ENCODE measurements at regions not wholly inside any gene's neighbourhood (a gene's known extent, or its start where the extent isn't known, plus 50 kb on each side); places are given as distances from the start of the nearest gene placed in this dataset.

DNA sequence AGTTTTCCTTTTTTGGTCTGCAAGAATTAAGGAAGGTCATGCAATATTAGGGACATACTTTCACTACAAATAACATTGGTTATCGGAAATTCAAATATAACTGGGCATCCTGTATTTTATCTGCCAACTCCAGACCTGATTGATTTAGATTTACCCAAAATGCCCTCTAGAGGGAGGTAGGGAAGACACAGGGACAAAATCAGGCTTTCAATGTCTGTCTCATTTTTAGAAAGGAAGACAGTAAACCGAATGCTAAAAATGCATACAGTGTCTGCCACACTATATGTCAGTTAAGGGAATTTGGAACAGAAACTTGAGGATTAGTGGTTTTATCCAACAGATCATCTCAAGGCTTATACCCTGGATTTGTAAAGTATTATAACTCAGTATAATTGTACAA, 161.7 kb upstream of the SOX9 start:
- Histone ChIP-seq H3K27me3 (no peaks in the 10 kb centered on the region), H4K20me1 (no peaks in the 10 kb centered on the region), H3K4me1 (no peaks in the 10 kb centered on the region), H3K9ac (no peak overlapping the region), H3K4me3 (no peak overlapping the region), H3K27ac (no peak overlapping the region), H3K9me3 (peaks cover 14% of the 10 kb centered on the region), H3K4me2 (no peak overlapping the region), H3K36me3 (no peaks in the 10 kb centered on the region)
- no peak for TF ChIP-seq Cebpa-rat (IDR thresholded peaks at IDR 0.05)

- H3K4me2 ChIP-seq: no peak overlapping the region
Measured at GRCh38 chr17:71963351-71963750, 157.5 kb upstream of the SOX9 start.

DNA sequence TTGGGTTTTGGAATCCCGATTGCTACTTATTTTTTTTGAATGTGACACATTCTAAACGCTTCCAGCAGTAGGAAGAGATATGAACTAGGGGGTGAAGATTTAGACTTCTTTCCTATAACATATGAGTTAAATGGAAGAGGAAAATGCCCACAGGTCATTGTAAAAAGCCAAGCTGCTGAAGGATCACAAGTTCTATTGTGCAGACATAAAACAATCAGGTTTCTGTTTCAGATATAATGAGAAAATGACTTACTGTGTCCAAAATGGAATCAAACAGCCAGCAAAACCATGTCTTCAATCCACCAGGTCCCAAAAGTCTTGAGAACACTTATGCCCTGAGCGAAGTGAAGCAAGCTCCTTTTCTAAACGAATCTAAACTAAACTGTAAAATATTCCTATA, 157.0 kb upstream of the SOX9 start:
- no peaks in the 10 kb centered on the region for H3K4me1 ChIP-seq
- TF ChIP-seq Cebpa-rat (IDR thresholded peaks at IDR 0.05): no peak
- H3K36me3 ChIP-seq: no peaks in the 10 kb centered on the region
- H3K27me3 ChIP-seq: no peaks in the 10 kb centered on the region
- no peak overlapping the region for H3K4me2 ChIP-seq
- H3K9me3 ChIP-seq: peaks cover 11% of the 10 kb centered on the region
- H3K9ac ChIP-seq: no peak overlapping the region
- H3K4me3 ChIP-seq: no peak overlapping the region
- H3K27ac ChIP-seq: no peak overlapping the region
- H4K20me1 ChIP-seq: no peaks in the 10 kb centered on the region

More at GRCh38 chr17:71963351-71963750, 157.5 kb upstream of the SOX9 start:
- no peaks in the 10 kb centered on the region for H4K20me1 ChIP-seq
- H3K4me3 ChIP-seq: no peak overlapping the region
- TF ChIP-seq Cebpa-rat (IDR thresholded peaks at IDR 0.05): no peak
- no peak overlapping the region for H3K27ac ChIP-seq
- no peaks in the 10 kb centered on the region for H3K4me1 ChIP-seq
- H3K27me3 ChIP-seq: no peaks in the 10 kb centered on the region
- H3K9ac ChIP-seq: no peak overlapping the region
- peaks cover 11% of the 10 kb centered on the region for H3K9me3 ChIP-seq
- no peaks in the 10 kb centered on the region for H3K36me3 ChIP-seq

- no peak overlapping the region for H3K4me3 ChIP-seq
- no peak overlapping the region for H3K4me2 ChIP-seq
- no peak for TF ChIP-seq Cebpa-rat (IDR thresholded peaks at IDR 0.05)
- no peaks in the 10 kb centered on the region for H3K4me1 ChIP-seq
- H3K27ac ChIP-seq: no peak overlapping the region
- H3K36me3 ChIP-seq: no peaks in the 10 kb centered on the region
- H3K9ac ChIP-seq: no peak overlapping the region
- H3K9me3 ChIP-seq: peaks cover 11% of the 10 kb centered on the region
- no peaks in the 10 kb centered on the region for H4K20me1 ChIP-seq
- H3K27me3 ChIP-seq: no peaks in the 10 kb centered on the region
Measured at GRCh38 chr17:71964559-71964958, 156.3 kb upstream of the SOX9 start.

DNA sequence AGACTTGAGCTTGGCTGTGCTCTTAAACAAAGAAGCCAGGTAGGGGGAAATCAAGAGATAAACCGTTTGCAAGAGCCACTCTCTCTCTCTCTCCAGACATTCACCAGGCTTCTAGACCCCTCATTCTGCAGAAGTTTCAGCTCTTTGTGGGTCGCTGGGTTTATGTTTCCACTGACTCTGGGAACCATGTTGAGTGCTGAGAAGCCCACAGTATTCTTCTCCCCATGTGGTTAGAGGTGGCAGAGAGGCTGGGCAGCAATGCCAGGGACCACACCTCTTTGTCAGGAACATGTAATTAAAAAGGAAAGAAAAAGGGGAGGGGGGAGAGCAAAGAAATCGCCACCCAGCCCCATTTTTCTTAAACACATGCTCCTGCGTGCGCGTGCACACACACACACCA, 154.8 kb upstream of the SOX9 start:
- Histone ChIP-seq H3K27ac (no peak overlapping the region), H3K9me3 (peaks cover 1% of the 10 kb centered on the region), H3K27me3 (no peaks in the 10 kb centered on the region), H3K36me3 (no peaks in the 10 kb centered on the region), H4K20me1 (no peaks in the 10 kb centered on the region), H3K4me3 (no peak overlapping the region), H3K4me1 (no peaks in the 10 kb centered on the region), H3K4me2 (no peak overlapping the region), H3K9ac (no peak overlapping the region)
- no peak for TF ChIP-seq Cebpa-rat (IDR thresholded peaks at IDR 0.05)

- TF ChIP-seq Cebpa-rat (IDR thresholded peaks at IDR 0.05): no peak
- Histone ChIP-seq H3K4me3 (no peak overlapping the region), H3K27me3 (no peaks in the 10 kb centered on the region), H3K9ac (no peak overlapping the region), H3K4me1 (no peaks in the 10 kb centered on the region), H4K20me1 (no peaks in the 10 kb centered on the region), H3K4me2 (no peak overlapping the region), H3K9me3 (no peaks in the 10 kb centered on the region), H3K36me3 (no peaks in the 10 kb centered on the region), H3K27ac (no peak overlapping the region)
Measured at GRCh38 chr17:71966459-71967313, 154.1 kb upstream of the SOX9 start.

DNA sequence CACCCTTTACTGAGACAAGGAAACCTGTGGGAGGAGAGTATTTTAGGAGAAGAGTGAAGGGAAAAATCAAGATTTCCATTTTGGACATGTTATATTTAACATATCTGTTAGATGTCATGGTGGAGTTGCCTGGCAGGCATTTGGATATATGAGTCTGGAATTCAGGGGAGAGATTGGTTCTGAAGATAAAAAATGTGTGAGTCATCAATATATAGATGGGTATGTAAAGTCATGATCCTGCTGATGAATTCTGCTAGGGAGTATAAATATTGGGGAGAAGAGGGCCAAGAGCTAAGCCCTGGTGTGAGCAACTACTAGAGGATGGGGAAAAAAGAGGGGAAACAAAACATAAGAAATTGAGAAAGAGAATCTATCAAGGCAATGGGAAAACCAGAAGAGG, 151.3 kb upstream of the SOX9 start:
- H4K20me1 ChIP-seq: no peaks in the 10 kb centered on the region
- H3K4me3 ChIP-seq: no peak overlapping the region

GRCh38 chr17:71970312-71970711, 150.5 kb upstream of the SOX9 start:
- no peak overlapping the region for H3K27ac ChIP-seq
- H3K4me2 ChIP-seq: no peak overlapping the region
- no peak overlapping the region for H3K9ac ChIP-seq
- H3K9me3 ChIP-seq: no peaks in the 10 kb centered on the region
- no peaks in the 10 kb centered on the region for H3K27me3 ChIP-seq
- no peak for TF ChIP-seq Cebpa-rat (IDR thresholded peaks at IDR 0.05)
- H3K4me3 ChIP-seq: no peak overlapping the region
- no peaks in the 10 kb centered on the region for H3K4me1 ChIP-seq
- no peaks in the 10 kb centered on the region for H3K36me3 ChIP-seq
- H4K20me1 ChIP-seq: no peaks in the 10 kb centered on the region

More for the DNA sequence above, 151.3 kb upstream of the SOX9 start:
- no peak for TF ChIP-seq Cebpa-rat (IDR thresholded peaks at IDR 0.05)
- Histone ChIP-seq H3K4me2 (no peak overlapping the region), H3K27me3 (no peaks in the 10 kb centered on the region), H3K9ac (no peak overlapping the region), H3K27ac (no peak overlapping the region), H3K9me3 (no peaks in the 10 kb centered on the region), H3K4me1 (no peaks in the 10 kb centered on the region), H3K36me3 (no peaks in the 10 kb centered on the region)

GRCh38 chr17:71974051-71974450, 146.8 kb upstream of the SOX9 start:
- no peaks in the 10 kb centered on the region for H4K20me1 ChIP-seq
- no peak overlapping the region for H3K4me2 ChIP-seq
- no peaks in the 10 kb centered on the region for H3K27me3 ChIP-seq
- H3K27ac ChIP-seq: no peak overlapping the region
- H3K9ac ChIP-seq: no peak overlapping the region
- H3K9me3 ChIP-seq: no peaks in the 10 kb centered on the region
- H3K4me1 ChIP-seq: no peaks in the 10 kb centered on the region
- no peak overlapping the region for H3K4me3 ChIP-seq
- no peak for TF ChIP-seq Cebpa-rat (IDR thresholded peaks at IDR 0.05)
- H3K36me3 ChIP-seq: no peaks in the 10 kb centered on the region

DNA sequence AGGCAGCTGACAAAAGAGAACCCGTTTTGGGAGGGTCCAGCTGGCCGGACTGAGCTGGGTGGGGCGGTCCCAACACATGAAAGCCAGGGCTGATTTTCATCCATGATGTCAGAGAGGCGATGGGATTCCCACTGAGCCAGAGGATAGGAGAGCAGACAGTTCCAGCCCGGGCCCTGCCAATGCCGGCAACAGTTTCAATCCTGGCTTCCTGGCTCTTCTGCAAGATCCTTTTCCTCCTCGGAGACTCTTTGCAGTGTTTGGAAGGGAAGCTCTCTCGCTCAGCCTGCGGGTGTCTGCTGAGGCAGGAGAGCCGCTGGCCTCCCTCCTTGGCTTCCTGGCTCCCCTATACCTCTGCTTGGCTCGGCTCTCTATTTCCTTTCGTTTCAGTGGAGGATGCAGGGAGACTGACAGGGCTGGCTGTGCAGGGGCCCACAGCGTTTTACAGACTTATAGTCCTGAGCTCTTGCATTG, 145.5 kb upstream of the SOX9 start:
- H3K36me3 ChIP-seq: no peaks in the 10 kb centered on the region
- H3K9me3 ChIP-seq: no peaks in the 10 kb centered on the region
- H3K9ac ChIP-seq: no peak overlapping the region
- H3K4me1 ChIP-seq: no peaks in the 10 kb centered on the region
- H3K27ac ChIP-seq: no peak overlapping the region
- H4K20me1 ChIP-seq: no peaks in the 10 kb centered on the region
- H3K4me2 ChIP-seq: no peak overlapping the region
- no peak overlapping the region for H3K4me3 ChIP-seq
- no peak for TF ChIP-seq Cebpa-rat (IDR thresholded peaks at IDR 0.05)
- H3K27me3 ChIP-seq: no peaks in the 10 kb centered on the region
